ENCODE measurements at regions not wholly inside any gene's neighbourhood (a gene's known extent, or its start where the extent isn't known, plus 50 kb on each side); places are given as distances from the start of the nearest gene placed in this dataset.
"Not testable (repeated sequence)": the region's sequence is repeated elsewhere in the genome, so short reads cannot be mapped to it uniquely, and the experiment has no call there.

DNA sequence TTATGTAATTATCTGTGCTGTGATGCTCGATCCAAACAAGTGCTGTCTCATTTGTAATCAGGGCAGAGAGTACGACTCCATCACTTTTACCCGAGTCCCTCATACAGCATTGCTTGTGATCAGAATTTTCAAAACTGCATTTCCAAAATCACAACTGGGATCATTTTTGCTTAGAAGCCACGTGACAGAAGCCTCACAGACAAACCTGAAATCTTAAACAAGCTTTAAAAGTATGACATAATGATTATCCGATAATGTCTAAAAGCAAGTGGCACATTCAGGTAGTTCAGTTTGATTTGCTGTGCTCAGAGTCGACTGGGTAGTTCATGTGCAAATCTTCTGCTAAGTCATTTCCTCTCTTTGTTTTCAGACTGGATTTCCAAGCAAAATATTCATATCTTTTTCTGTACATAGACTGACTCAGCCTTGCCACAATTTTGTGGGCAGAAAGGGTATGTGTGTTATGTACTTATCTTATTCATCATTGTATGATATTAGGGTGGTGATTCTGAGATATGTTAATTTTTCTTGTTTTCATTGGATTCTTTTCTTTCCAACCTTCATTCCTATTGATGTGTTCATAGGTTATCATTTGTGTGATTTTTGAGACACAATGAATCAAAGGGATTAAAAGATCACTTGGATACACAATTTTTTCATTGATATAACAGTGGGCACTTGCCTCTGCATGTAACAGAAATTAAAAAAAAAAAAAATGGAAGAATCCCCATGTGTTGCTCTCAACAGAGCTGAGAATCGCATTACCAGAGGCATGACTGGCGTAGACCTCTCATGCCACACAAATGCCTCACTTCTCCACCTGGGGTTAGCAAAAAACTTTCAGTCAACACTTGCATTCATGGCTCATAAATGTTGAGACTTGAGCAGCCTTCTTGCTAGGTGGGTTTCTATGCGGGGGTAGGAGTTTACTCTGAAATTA lies 355.7 kb downstream of the LTN1 start:
- DNase-seq = no peak

DNA sequence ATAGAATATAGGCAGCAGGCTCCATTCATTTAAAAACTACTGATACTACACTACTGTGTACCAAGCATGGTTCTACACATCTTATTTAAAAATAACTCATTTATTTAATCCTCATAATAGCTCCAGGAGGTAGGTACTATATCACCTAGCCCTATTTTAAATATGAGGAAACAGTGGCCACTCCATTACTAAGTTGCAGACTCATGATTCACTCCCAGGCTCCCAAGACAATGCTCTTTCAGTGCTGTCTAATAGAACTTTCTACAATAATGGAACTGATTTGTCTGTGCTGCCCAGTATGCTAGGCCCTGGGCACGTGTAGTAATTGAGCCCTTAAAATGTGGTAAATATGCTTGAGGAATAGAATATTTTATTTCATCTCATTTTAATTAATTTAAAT lies 357.1 kb downstream of the LTN1 start:
- DNase-seq = no peak

DNA sequence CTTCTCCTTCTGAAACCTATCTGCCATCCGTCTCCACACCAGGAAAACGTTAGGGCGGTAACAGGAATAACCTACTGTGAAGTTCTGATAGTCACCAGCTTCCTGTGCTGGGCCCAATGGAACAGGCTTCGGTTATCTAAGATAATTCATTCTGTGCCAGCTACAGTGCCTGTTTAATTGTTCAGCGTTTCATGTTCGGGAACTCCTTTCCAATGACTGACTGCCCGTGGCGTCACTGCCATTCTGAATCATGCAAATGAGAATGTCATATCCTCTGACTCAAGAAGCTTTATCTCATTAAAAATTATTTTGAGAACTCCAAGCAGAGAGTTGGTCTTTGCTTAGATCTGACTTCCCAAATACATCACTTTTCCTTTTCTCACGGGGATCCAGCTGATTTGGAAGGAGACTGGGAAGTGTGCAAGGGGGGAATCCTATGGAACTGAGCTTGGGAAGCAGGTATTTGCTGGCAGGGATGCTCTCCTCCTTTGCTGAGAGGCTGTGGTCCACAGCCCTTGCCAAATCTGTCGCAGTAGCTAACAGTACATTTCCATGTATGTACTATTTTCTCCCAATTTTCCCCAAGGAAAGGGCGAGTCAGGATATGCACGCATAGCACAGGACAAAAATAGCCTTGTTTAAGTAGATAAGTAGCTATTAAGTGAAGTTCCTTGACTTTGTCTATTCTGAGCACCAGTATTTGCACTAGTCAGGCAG lies 358.7 kb downstream of the LTN1 start:
- no peak for DNase-seq

DNA sequence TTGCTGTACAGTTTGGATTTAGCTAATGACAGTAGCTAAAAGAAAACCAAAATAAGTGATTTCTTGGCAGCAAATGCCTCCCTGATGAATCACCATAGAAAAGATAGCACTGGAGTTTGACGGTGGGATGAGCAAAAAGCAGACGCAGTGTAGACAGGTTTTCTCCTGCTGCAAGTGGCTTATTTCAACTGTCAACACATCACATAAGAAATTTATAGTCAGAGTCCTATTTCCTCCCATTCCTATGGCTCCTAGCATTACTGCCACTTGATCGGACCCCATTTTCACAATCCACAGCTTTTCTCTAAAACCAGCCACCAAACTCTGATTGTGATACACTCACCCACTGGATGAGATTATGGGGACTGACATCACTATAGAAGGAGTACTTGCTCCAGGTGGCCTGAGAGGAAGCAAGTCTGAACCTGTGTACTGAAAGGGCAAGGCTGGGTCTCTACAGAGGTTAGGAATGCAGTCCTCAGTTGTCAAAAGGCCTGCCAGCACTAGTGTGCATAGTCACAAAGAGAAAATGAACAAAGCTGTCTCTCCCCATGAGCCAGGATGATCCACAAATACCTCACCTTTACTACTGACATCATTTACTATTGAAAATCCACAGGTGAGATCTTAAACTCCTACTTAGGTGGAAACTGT lies 359.8 kb downstream of the LTN1 start:
- no peak for DNase-seq

DNA sequence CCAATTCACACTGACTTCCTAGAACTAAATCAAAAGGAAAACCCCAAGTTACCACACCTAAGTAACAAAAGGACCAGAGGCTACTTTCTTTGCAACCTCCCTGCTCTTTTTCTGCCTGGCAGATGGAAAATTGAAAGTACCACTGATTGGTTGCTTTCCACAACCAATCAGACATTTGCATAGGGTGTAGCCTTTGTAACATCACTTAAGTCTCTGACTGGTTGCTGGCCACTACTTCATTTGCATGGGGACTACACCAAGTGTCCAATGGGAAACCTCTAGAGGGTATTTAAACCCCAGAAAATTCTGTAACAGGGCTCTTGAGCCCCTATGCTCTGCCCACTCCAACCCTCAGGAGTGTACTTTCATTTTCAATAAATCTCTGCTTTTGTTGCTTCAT lies 365.0 kb downstream of the LTN1 start:
- DNase-seq = no peak

DNA sequence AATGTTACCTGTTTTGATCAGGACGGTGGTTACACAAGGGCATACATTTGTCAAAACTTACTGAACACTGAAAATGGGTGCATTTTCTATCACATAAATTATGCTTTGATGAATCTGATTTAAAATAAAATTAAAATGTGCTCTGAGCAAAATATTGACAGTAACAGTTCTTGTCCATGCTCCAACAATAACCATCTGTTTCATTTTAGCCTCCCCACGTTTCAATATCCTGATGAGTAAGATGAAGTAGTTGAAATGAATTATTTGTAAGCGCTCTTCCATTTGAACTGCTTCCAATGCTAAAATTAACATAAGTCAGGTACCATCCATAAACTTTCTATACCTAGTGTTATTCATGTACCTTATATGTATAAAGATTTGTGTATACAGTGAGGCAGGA lies 365.4 kb downstream of the LTN1 start:
- no peak for DNase-seq

DNA sequence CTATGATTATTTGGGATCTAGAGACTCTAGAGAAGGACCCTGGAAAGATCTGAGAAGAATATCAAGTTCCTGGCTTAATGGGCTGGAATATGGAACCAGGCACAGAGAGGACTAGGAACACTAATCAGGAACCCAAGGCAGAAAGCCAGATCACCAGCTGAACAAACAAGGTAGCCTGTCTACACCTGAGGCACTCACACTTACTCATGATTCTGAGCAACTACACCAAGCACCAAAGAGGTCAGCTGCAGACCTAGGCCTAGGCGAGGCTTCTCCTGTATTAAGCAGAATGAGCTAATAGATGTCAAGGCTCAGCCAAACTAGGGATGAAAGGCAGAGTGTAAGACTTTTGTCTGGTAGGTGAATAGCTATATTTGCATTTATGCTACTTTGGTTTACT lies 368.1 kb downstream of the LTN1 start:
- no peak for DNase-seq

DNA sequence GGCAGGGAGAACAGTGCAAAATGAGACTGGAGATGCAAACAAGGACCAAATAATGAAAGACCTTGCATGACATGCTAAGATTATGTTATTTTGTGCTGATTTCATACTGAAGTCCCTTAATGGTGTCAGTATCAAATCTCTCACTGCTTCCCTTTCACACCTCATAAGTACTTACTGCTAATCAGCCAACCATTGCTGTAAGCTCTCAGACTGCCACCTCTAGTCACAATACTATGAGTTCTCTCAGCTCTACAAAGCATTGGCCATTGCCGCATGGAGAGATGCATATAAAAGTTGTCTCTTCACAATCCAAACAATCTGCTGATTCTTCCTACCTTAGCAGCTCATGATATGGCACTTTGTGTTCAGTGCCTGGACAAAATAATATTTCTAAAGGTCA lies 375.4 kb downstream of the LTN1 start:
- DNase-seq = no peak

DNA sequence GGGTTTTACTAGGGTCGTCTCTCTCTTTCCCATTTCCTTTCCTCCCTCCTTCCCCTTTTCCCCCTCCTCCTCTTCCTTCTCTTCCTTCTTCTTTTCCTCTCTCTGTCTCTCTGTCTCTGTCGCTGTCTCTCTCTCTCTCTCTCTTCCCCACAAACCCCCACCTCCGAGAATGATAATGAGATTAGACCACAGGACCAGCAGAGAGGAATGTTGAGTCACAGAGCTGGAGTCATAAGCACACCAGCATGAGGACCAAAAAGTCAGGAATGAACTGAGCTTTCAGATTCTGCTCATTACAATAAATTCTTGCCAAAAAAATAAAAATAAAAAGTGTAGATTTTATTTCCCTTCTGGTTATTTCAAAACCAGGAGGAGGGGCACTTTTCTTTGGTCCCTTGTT lies 377.4 kb downstream of the LTN1 start:
- DNase-seq = no peak

DNA sequence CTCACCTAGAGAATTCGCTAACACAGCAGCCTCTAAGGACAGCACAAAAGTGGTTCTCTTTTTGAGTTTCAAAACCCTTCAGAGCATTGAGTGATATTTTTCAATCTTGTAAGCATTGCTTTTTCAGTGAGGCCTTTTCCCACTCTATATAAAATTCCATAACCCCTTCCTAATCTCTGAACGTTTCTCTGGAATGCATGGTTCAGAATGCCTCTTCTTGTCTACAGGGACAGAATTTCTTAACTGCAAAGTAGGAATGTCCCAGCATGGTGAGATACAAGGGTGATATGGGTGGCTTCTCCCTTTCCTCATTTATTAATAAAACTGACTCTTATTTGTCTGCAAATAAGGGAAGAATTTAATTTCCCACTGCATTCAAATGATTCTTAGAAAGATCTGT lies 377.9 kb downstream of the LTN1 start:
- DNase-seq = no peak

DNA sequence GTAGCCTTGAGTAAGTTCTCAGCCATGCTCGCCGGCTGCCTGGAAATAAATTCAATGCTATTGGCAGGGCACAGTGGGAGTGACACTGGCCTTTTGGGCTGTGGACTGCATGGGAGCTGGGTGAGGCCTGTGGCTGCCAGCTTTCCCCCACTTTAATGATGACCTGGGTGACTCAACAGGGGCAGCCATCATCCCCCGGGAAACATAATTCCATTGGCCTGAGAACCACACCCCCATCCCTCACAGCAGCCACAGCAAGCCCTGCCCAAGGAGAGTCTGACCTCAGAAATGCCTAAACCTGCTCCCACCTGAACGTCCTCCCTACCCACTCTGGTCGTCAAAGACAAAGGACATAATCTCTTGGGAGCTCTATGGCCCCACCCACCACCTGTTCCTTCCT lies 384.0 kb downstream of the LTN1 start:
- DNase-seq = no peak

DNA sequence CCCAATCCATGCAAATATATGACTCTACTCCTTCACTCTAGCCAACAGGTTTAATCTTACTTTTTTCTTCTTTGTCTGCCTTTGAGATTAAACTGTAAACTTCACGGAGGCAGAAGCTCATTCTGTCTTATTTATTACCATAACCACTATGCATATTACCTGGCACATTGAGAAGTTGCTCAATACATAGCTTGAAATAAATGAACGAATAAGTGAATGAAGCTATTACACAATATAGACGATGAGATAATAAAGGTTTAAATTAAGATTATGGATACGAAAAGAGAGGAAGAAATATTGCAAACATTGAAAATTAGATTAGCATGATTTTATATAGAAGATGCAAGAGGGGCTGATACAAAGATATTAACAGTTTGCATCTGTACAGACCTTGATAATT lies 385.1 kb downstream of the LTN1 start:
- no peak for DNase-seq

DNA sequence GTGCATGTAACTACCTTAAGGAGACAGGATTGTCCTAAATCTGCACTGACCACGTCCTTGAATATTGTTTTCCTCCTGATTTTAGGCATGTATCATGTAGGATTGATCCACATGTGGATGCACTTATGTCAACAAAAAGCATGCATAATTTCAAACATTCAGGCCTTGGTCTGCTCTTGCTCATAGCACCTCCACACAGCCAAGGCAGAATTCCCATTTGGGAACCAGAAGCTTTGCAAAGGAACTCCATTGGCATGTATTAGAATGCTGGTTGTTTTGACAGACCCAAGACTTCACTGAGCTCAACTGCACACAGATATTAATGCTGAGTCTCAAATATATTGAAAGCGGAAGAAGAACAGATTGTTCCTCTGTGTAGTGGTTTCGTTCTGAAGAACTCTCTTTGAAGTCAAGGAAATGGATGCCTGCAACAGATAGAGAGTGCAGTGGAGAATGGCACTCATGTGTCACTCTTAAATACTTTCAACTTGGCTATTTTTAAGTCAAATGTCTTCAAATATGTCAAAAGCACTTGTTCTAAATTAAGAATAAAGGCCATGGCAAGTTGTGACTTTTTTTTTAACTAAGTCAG lies 387.6 kb downstream of the LTN1 start:
- DNase-seq = no peak

DNA sequence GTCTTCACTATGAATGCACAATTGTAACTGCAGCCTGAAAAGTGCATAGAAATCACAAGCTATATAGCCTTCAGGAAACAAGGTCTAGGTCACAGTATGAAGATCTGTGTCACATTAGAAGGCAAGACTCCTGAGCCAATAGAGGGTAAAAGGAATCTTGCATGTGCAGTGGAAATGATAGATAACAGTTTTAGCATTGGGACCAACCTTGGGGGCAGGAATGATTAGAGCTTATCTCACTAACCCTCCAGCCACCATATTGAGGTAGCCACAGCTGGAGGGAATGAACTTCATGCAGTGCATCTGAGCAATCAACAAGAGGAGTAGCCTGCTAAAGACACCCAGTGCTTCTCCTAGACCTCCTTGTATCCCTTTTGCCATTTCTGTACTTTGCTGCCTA lies 390.1 kb downstream of the LTN1 start:
- DNase-seq = no peak

DNA sequence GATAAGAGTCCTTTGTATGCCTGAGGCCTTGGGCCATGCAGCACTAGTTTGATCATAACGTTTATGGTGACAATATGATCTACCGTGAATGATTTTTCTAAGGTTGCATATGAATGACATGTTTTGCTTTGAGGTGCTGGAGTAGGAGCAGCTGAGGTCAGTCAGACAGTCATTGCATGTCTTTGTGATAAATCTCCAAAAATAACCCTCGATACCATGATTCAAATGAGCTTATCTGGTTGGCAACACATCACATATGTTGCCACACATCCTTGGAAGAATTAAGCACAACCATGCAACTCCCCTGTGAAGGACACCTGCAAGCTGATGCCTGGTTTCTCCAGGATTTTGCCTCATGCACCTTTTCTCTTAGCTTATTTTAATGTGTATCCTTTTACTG lies 394.5 kb downstream of the LTN1 start:
- no peak for DNase-seq

DNA sequence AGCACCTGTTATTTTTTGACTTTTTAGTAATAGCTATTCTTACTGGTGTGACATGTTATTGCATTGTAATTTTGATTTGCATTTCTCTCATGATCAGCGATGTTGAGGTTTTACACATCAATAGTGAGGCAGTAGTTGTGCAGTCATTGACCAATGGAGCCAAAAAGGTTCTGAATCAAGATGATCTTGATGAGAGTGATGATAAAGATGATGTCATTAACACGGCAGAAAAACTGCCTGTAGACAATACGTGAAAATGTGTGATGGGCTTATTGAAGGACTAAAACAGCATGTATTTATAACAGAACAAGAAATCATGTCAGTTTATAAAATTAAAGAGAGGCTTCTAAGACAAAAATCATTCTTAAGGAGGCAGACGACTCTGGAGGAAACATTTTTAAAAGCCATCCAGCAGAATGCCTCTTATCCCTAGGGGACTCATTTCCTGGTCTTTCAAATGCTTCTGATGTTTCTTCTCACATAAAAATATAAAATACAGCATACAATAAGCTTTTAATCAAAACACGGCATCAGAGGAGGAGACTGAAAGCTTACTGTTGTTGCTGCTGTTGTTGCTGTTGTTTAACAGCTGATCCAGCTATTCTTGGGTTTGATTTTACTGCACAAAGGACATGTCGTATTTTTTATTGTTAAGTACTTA lies 400.3 kb downstream of the LTN1 start:
- DNase-seq = no peak

DNA sequence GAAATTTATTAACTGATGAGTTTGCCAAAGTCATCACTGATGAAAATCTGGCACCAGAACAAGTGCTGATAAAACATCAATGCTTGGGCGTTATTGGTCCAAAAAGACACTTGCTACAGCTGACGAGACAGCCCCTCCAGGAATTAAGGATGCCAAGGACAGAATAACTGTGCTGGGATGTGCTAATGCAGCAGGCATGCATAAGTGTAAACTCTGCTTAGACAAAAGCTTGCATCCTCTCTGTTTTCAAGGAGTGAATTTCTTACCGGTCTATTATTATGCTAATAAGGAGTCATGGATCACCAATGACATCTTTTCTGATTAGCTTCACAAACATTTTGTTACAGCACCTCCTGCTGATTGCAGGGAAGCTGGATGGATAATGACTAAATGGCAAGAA lies 402.0 kb downstream of the LTN1 start:
- DNase-seq = no peak

DNA sequence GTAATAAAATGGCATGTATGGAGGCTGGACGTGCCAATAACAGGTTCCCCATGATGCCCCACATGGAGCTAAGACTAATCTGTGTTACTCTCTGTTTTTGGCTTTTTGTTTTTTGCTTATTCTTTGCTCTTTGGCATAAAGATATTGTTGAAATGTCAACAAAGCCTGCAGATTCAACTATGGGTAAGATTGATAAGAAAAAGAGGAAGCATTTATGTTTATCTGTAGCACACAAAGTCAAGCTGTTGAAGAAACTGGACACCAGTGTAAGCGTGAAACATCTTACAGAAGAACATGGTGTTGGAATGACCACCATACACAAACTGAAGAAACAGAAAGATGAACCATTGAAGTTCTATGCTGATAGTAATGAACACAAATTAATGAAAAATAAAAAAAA lies 402.7 kb downstream of the LTN1 start:
- no peak for DNase-seq

DNA sequence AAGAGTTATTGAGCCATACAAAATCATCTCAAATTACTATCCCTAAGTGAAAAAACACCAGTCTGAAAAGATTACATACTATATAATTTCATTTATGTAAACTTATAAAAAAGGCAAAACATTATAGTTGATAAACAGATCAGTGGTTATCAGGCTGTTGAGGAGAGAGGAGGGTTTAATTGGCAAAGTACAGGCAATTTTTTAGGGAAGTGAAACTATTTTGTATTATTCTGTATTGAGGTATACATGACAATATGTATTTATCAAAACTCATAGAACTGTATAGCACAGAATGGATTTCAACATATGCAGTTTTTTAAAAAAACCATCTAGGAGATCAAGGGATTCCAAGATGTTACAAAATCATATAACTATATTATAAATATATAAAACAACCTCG lies 403.7 kb downstream of the LTN1 start:
- DNase-seq = no peak

DNA sequence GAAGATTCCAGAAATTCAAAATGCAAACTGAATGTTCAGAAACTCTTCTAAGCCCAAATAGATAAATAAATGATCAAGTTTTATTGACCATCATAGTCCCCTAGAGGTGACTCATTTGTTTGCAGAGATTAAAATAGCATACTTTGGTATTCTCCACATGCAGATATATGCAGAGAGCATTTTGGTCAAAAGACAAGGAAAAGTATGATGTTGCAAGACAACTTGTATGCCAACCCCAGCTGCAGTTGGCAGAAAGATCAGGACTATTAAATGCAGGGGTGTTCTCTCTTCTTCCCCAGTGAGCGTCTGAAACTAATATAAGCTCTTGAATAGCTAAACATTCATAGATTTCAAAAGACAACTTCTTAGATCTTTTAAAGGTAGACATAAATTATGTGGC lies 404.9 kb downstream of the LTN1 start:
- DNase-seq = no peak

DNA sequence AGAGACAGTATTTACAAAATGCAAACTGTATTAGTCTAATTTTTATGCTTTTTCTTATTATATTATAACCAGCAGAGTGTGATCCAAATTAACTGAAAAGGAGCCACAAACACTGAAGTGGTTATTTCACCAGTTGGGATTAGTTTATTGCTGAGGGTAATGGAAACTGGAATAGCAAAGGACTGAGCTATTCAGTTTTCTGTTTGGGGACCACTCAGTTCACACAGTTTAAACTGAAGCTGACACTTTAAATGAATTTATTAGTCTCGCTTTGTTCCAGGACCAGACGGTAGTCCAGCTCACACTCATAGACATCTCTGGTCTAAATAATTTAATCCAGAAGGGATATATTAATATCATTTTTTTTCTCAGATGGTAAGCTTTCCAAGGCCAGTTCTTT lies 410.7 kb downstream of the LTN1 start:
- DNase-seq = no peak

DNA sequence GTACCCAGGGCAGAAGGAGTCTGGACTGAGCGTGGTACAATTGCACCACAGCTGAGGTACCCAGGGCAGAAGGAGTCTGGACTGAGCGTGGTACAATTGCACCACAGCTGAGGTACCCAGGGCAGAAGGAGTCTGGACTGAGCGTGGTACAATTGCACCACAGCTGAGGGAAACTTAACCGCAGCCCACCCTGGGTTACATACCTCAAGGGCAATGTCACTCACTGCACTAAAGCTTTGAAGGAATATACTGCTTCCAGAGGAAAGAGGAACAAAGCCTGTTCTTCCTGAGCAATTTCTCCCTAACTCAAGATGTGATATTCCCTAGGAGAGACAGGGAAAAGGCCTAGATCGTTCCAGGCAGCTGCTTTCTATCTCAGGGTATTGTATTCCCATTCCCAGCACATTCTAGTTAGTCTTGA lies 411.4 kb downstream of the LTN1 start:
- DNase-seq = not testable (repeated sequence)

DNA sequence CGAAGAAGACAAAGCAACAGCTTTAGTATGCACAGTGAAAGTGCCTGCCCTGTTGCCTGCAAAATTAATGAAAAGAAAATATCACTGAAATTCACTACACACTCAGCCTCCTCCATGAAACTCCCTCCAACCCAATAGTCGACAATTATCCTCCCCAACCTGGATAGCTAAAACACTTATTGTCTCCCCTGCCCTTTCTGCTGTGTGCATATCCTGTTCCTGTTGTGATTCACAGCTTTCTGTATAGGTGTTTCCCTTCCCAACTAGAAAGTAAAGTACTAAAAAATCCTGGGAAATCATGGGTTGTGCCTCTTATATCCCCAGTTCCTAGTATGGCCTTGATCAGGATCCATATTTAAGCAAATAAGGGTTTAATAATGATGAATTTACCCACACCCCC lies 412.1 kb downstream of the LTN1 start:
- DNase-seq = no peak

Data from activated effector memory CD4-positive, alpha-beta T cell treated with anti-CD3 and anti-CD28 coated beads, Interleukin-2, amount 50 U/mL, for 16 hours (primary cell).